Frontal cortex (tissue), 3 donors: ENCODE measurements at regions not wholly inside any gene's neighbourhood (a gene's known extent, or its start where the extent isn't known, plus 50 kb on each side); places are given as distances from the start of the nearest gene placed in this dataset.
A peak's percentile ranks its signal among the peaks of the same experiment; 100 is the strongest.
"Not testable (repeated sequence)": the region's sequence is repeated elsewhere in the genome, so short reads cannot be mapped to it uniquely, and the experiment has no call there.

ENCODE experiments used
- DNase-seq, 2 donors: peaks; one replicate each; pipeline ENCODE4 v3.0.0; 2012; ENCODE audit warnings: low spot score in 2 of 2
- FAIRE-seq: peaks from 2 replicates; lab custom pipeline; 2012; peaks lifted over from hg19 to GRCh38; lab: Jason Lieb, UNC
- donor health status: control.
- donor health status: control.
- donor health status: control.

DNA sequence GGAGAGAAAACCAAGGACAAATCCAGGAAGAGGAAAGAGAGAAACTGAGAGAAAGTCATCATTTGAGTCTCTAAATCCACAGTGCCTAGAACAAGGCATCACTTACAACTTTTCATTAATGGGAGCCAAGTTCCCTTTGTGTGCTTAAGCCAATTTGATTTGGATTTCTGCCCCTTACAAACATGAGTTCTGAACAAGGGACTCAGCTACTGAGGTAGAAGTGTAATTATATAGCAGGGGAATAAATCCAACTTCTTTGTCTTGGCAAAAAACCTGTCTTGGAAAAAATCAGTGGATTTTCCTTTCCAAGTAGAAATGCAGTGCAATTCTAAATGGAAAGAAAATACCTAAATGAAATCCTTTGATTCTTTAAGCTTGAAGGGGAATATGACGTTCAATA lies 307.2 kb upstream of the CNTN3 start:
- DNase-seq (no peak), FAIRE-seq (no peak)

DNA sequence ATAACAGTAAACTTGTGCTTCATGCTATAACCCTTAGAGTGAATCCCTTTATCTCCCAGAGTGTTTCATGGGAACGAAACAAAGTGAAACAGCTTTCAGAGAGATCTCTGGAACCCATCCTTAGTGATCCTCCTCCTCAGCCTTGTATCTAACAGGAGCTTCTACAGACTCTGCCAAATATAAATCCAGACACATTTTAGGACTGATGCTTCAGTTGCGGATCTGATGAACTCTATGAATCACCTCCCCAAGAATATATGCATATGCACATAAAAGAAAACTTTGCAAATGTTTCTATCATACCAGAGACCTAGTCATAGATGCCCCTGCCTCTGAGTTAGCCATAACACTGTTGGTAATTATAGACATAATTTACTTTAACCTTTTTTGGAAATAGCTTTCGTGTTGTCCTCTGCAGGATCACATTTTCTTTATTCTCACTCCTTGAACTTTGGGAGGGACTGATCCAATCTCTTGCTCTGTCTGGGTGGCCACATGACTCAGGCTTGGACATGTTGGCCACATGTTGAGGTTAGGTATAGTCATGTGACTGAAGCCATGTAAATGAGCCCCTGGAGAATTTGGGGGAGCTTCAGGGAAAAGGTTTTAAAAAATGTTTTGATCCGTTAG lies 306.4 kb upstream of the CNTN3 start:
- no peak for FAIRE-seq
- DNase-seq: no peak

DNA sequence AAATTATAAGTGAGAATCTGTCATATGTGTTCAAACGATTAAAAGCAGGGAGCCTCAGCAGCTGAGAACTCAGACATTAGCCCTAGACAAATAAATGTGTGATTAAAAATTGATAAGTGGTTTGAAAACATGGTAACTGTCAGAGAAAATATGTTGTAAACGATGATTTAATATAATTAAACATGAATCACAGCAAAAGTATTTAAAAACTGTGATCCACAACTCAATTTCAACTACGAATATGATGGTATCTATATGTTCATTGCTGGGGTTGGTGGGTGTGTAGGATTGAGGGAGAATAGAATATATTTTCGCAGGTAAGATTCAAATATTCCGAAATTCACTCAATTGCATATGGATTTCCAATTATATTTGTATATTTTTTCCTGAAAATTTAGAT lies 302.2 kb upstream of the CNTN3 start:
- FAIRE-seq (no peak), DNase-seq (no peak)

DNA sequence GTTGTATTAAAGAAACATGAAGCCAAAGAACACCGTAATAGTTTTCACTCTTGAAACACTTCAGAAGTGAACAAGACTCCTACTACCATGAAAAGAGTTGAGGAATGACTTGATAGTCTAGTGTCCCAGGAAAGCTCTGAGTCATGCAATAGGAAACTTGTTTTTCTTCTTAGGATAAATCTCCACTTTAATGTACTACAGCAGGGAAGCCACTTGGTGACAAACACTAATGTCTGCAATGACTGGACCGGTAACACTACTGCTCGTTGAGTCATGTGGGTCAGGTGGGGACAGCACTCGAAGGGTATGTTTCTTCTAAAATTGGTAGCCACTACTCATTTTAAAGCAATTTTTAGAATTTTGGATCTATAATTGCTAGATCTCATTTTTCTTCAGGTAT lies 291.7 kb upstream of the CNTN3 start:
- DNase-seq (no peak), FAIRE-seq (no peak)

DNA sequence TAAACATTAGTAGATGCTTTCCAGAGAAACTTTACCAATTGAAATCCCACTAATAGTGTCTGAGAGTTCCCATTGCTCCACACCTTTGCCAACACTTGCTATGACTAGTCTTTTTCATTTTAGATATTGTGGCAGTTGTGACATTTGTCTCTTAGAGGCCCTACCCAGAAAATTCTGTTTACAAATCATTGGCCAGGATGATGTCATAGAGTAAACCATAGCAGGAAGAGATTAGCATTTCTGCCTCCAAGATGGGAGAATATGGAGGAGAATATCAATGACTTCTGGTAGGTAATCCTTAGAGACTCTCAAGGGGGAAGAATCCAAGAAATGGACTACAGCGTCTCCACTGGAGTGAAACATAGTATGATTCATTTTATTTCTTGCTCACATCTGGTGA lies 291.0 kb upstream of the CNTN3 start:
- DNase-seq: no peak
- FAIRE-seq: no peak

DNA sequence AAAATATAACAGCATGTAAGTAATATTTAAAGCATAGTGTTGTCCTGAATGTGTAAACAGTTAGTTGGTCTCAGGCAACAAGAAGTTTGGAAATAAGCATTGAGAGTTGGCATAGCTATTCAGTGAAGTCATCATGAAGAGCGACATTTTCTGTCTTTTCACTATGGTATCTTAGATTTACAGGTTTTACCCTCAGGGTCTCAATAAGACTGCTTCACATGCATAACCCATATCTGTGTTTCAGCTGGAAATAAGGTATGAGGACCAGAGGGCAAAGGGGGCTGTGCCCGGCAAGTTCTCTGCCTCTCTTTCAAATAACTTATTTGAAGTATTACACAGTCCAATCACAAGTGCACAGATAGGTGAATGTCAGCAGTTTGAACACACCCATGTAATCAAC lies 290.2 kb upstream of the CNTN3 start:
- FAIRE-seq (no peak), DNase-seq (no peak)

DNA sequence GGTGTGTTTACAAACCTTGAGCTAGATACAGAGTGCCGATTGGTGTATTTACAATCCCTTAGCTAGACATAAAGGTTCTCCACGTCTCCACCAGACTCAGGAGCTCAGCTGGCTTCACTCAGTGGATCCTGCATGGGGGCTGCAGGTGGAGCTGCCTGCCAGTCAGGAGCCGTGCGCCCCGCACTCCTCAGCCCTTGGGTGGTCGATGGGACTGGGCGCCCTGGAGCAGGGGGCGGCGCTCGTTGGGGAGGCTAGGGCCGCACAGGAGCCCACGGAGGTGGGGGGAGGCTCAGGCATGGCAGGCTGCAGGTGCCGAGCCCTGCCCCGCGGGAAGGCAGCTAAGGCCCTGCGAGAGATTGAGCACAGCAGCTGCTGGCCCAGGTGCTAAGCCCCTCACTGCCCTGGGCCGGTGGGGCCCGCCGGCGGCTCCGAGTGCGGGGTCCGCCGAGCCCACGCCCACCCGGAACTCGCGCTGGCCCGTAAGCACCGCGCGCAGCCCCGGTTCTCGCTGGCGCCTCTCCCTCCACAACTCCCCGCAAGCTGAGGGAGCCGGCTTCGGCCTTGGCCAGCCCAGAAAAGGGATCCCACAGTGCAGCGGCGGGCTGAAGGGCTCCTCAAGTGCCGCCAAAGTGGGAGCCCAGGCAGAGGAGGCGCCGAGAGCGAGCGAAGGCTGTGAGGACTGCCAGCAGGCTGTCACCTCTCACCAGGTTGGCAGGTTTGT lies 285.5 kb upstream of the CNTN3 start:
- DNase-seq, FAIRE-seq: not testable (repeated sequence)

DNA sequence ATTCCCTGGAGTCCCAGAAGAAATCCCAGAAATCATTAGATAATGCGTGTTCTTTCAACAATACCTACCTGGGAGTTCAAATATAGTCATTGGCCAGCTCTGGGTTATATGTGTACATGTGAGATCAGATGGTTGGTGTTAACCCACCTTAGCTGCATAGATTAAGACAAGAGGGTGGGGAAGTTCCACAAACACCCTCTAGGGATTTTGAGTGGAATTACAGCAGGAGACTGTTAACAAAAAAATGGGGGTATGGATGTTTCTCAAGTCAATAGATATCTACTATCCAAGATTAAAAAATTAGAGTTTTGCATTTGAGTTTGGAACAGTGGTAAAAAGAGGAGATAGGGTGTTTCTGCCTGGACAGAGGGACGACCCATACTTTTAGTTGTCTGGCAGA lies 282.5 kb upstream of the CNTN3 start:
- FAIRE-seq: no peak
- DNase-seq: no peak

DNA sequence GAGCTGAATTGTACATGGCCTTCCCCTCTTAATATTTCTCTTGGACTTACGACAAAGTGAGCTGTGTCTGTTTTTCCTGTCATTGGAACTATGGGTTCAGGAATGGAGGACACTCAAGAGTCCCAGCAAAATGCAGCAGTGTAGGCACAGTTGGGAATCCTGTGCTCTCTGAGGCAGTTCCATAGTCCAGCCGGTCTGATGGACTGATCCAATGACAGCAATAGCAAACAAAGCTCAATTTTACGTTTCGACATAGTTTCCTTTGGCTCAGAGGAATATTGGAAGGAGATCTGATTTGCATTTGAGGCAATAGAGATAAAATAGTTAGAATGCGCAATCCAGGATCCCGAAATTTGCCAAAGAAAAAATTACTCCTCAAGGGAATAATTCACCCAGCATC lies 276.9 kb upstream of the CNTN3 start:
- FAIRE-seq: no peak
- no peak for DNase-seq

DNA sequence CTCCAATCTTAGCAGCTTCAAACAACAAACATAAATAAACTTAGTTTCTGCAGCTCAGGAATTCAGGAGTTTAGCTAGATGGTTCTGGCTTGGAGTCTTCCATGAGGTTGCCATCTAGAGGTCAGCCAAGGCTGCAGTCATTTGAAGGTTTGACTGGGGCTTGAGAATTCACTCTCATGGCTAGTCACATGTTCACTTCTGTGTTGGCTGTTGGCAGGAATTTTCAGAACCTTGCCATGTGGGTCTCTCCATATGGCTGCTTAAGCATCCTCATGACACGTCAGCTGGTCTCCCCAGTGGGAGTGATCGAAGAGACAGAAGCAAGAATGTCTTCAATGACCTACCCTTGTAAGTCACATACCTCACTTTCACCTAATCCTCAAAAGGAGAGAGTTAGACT lies 269.2 kb upstream of the CNTN3 start:
- FAIRE-seq (no peak), DNase-seq (no peak)

DNA sequence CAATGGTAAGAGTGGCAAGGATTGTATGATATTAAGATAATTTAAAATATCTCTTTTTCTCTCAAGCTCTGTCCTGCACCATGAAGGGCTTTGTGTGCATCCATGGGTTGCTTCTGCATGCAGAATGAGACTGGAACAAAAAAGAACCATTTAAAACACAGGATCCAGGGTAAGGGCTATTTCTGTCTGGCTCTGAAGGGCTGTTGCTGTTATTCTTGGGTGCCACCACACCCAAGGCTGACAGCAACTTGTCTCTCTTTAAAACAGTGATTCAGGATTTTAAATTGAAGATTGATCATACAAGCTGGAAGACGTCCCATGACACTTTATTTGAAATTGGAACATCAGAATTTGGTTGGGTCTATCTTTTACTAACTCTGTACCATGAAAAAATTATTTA lies 268.8 kb upstream of the CNTN3 start:
- no peak for DNase-seq
- FAIRE-seq: no peak

DNA sequence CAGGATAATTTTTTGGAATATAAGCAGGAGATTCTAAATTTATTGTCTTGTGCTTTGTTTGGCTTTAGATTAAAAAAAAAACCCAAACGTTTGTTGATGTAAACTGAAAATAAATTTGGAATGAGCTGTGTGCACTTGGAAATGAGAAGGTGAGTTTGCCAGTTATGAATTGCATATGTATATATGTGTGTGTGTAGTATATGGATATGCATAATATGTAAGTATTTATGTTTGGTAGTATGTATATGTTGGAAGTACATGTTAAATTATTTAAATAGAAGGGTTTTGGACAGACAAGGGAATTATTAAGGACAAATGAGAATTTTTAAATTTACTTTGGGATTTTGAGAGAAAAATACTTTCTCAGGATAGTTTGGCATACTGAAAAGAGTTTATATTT lies 265.8 kb upstream of the CNTN3 start:
- FAIRE-seq: no peak
- DNase-seq: no peak

DNA sequence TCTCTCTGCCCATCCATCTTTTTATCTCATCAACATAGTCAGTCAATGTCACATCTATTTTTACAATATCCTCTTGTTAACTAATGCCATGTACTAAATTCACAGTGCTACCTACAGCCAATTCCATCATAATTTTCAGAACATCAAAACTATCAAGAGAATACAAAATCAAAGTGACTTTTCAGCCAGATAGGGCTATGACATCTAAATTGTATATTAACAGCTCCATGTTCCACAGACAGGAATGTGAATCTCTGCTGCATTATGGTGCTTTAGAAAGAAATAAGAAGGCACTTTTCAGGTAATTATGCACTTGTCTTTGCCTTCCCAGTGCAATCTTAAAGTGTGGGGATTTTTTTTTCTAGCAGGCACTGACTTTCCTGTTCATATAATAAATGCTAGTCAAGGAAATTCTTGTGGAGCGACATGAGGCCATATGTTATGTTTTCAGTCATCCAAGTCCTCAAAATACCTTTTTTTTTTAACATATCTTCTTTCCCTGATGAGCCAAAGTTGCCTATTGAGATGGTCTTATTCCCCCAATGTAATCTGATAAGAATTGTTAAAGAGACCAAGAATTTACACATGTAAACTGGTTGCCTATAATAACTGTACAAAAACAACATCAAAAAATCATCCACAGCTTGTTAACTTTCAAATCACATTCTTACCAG lies 252.0 kb upstream of the CNTN3 start:
- FAIRE-seq: no peak
- DNase-seq: no peak

DNA sequence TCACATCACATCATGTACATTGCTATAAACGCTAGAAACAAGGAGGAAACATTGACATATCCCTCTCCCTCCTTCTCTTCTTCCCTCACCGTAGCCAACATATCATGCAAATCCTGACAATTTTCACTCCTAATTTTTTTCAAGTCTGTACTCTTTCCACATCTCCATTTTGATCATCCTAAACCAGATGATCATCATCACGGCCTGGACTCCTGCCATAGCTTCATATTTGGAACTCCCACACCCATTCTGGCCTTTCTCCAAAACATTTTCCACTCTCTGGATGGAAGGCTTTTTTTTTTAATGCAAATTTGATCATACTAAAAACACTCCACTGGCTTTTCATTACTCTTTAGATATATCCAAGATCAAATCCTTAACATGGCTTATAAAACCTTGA lies 248.0 kb upstream of the CNTN3 start:
- DNase-seq (no peak), FAIRE-seq (no peak)

DNA sequence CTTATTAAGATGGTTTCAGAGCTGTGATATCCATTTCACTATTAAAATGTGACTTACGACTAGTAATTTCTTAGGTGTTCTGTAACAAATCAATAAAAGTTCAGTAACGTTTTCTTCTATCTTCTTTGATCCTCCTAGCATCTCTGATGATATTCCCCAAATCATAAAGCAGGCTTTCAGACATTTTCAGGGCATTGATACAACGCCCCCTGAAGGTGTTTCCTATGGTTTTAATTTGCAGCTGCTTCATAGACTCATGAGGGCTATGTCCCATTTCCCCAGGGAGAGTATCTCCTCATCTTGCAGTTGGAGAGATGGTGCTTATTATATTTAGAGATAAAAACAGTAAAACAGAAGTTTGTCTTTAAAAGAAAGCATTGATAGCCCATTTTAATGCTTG lies 246.8 kb upstream of the CNTN3 start:
- FAIRE-seq: no peak
- DNase-seq: no peak

DNA sequence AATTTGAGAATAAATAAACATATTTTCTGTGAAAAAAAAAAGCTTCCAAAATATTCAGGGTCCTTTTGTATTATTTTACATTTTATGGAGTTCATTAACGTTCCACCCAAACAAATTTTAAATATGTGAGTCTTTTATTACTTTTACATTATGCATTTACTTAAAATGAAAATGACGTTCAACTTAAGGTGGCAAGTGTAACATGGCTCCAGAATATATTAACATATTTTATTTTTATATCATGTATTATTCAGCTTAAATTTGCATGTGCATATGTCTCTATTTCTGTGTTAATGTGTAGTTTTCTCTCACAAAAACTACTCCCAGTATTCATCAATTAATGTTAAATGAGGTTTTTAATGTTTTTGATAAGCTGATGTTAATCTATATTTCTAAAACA lies 243.6 kb upstream of the CNTN3 start:
- DNase-seq (no peak), FAIRE-seq (peak; percentile 49)

DNA sequence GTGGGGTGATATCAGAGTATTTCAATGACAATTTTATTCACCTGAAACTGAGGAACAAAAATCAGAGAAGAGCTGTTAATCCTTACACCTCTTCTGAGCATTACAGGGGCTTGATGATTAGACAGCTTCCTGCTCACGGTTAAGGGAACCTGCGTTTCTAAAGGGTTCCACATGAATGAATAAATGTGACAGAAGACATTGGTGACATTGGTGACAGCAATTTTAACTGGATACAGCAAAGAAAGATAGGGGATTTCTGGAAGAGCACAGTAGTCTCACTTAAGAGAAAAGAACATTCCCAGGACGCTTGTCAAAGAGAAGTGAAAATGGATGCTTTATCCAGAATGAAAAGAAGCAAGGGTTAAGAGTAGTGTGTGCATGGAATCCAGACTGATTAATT lies 235.9 kb upstream of the CNTN3 start:
- DNase-seq (no peak), FAIRE-seq (no peak)

DNA sequence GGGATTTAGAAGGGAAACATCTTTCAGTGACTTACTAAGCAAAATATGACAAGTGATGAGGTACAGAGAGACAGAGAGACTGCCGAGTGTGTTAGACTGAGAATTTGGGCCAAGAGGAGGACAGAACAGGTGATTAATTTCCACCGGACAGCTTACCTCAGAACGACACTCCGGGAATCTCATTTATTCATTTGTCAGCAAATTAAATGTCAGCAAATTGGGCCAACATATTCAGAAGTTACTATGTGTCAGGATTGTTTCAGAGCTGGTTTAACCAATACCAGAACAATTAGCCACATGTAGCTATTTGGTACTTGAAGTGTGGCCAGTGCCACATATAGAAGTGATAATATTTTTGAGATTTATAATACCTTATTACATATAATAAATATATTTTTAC lies 232.6 kb upstream of the CNTN3 start:
- FAIRE-seq (no peak), DNase-seq (no peak)

DNA sequence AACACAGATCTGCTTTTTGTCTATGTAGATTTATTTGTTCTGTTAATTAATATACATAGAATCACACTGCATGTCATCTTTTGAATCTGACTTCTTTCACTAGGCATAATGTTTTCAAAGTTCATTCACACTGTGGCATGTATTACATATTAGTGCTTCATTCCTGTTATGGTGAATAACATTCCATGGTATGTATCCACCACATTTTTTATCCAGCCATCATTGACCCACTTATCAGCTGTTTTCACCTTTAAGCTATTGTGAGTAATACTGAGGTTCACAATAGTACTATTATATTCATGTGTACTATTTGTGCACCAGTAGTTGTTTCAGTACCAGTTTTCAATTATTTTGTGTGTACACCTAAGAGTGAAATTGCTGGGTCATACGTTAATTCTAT lies 230.6 kb upstream of the CNTN3 start:
- no peak for FAIRE-seq
- no peak for DNase-seq

DNA sequence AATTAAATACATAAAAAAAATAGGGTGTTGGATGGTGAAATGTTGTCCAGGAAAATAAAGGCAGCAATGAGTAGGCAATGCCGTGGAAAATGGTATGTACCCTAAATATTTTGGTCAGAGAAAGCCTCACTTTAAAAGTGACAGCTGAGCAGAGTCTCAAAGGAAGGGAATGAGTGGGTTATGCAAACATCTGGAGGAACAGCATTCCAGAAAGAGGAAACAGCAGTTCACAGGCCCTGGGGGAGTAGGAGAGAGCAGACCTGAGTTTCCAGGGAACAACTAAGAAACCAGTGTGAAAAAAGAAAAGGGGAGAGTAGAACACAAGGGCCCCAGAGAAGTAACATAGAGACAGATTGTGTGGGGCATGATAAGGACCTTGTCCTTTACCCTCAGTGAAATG lies 230.0 kb upstream of the CNTN3 start:
- no peak for FAIRE-seq
- no peak for DNase-seq

DNA sequence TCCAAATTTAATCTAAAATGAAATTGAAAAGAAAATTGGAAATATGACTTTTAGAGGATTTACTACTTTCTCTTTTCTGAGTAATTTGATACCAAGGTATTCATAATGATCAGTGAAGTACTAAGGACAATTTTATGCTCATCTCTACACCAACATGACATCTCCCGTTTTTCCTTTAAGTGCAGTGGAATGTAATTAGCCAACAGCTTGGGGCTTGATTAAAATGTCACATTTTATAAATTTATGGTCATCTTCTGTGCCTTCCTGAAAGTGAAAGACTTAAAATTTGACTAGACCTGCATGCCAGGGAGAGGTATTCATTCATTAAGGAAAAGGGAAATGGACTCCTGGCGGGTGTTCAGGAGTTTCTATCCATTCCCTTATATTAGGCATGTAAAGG lies 228.2 kb upstream of the CNTN3 start:
- DNase-seq: no peak
- FAIRE-seq: no peak

DNA sequence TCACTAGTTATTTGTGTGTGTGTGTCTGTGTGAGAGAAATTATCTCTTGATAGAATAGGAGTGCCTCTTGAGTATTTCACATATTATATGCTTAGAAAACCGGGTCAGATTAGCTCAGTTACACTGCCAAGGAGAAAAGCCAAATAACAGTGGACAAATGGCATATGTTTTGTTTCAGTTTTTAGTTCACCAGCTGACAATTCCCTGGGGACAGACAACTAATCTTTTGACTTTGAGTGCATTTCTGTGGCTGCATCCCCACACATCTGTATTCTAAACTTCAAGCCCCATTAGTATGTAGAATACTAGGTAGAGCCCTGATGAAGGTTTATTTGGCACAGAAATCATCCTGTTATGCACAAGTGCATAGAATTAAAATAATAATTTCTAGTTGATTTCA lies 227.7 kb upstream of the CNTN3 start:
- no peak for FAIRE-seq

More for the DNA sequence above, 227.7 kb upstream of the CNTN3 start:
- DNase-seq: no peak
